RCC 7860 (cell line): ENCODE measurements at regions not wholly inside any gene's neighbourhood (a gene's known extent, or its start where the extent isn't known, plus 50 kb on each side); places are given as distances from the start of the nearest gene placed in this dataset.
"Not testable (repeated sequence)": the region's sequence is repeated elsewhere in the genome, so short reads cannot be mapped to it uniquely, and the experiment has no call there.

Experiments used
- DNase-seq: peaks from one replicate; pipeline ENCODE4 v3.0.0-alpha.2; 2015; ENCODE audit warnings: low spot score
- FAIRE-seq: peaks from 2 replicates; lab custom pipeline; 2012; peaks lifted over from hg19 to GRCh38; lab: Jason Lieb, UNC

GRCh38 chr13:61900033-61900432 is 484.4 kb upstream of the PCDH20 start:
- FAIRE-seq (no peak), DNase-seq (no peak)

- FAIRE-seq (peak; percentile 17), DNase-seq (no peak)
Measured at GRCh38 chr13:61898207-61898606, 482.6 kb upstream of the PCDH20 start.

GRCh38 chr13:61891401-61891800 is 475.8 kb upstream of the PCDH20 start:
- DNase-seq, result no peak
- no peak for FAIRE-seq

- FAIRE-seq (no peak), DNase-seq (no peak)
Measured at GRCh38 chr13:61884830-61885229, 469.2 kb upstream of the PCDH20 start.

- DNase-seq (peak; percentile 10), FAIRE-seq (no peak)
Measured at GRCh38 chr13:61880578-61881283, 465.1 kb upstream of the PCDH20 start.

- not testable (repeated sequence) for DNase-seq, FAIRE-seq
Measured at GRCh38 chr13:61878565-61878964, 462.9 kb upstream of the PCDH20 start.

GRCh38 chr13:61874970-61875579 is 459.4 kb upstream of the PCDH20 start:
- no peak for FAIRE-seq
- DNase-seq, result no peak

GRCh38 chr13:61873717-61874116 is 458.1 kb upstream of the PCDH20 start:
- no peak for DNase-seq
- FAIRE-seq, result no peak

GRCh38 chr13:61857198-61857597 is 441.5 kb upstream of the PCDH20 start:
- DNase-seq (no peak), FAIRE-seq (no peak)

- DNase-seq (no peak), FAIRE-seq (no peak)
Measured at GRCh38 chr13:61852116-61852619, 436.5 kb upstream of the PCDH20 start.

GRCh38 chr13:61850794-61851193 is 435.1 kb upstream of the PCDH20 start:
- DNase-seq, result no peak
- no peak for FAIRE-seq

GRCh38 chr13:61838568-61838967 is 422.9 kb upstream of the PCDH20 start:
- no peak for FAIRE-seq
- no peak for DNase-seq

- FAIRE-seq, result no peak
- no peak for DNase-seq
Measured at GRCh38 chr13:61833228-61833627, 417.6 kb upstream of the PCDH20 start.

GRCh38 chr13:61831026-61831425 is 415.4 kb upstream of the PCDH20 start:
- no peak for DNase-seq
- FAIRE-seq, result no peak

- FAIRE-seq (no peak), DNase-seq (no peak)
Measured at GRCh38 chr13:61830475-61830874, 414.8 kb upstream of the PCDH20 start.

- FAIRE-seq, result no peak
- no peak for DNase-seq
Measured at GRCh38 chr13:61824168-61824567, 408.5 kb upstream of the PCDH20 start.

- no peak for FAIRE-seq
- DNase-seq, result no peak
Measured at GRCh38 chr13:61812286-61812685, 396.6 kb upstream of the PCDH20 start.

GRCh38 chr13:61810065-61810464 is 394.4 kb upstream of the PCDH20 start:
- DNase-seq, result no peak
- FAIRE-seq, result no peak

- FAIRE-seq, result no peak
- DNase-seq, result no peak
Measured at GRCh38 chr13:61797397-61797796, 381.7 kb upstream of the PCDH20 start.

- FAIRE-seq (no peak), DNase-seq (no peak)
Measured at GRCh38 chr13:61795580-61795979, 379.9 kb upstream of the PCDH20 start.

- FAIRE-seq, result no peak
- DNase-seq, result no peak
Measured at GRCh38 chr13:61779456-61779855, 363.8 kb upstream of the PCDH20 start.

- no peak for DNase-seq
- FAIRE-seq, result no peak
Measured at GRCh38 chr13:61778531-61778930, 362.9 kb upstream of the PCDH20 start.
